ENCODE measurements at regions not wholly inside any gene's neighbourhood (a gene's known extent, or its start where the extent isn't known, plus 50 kb on each side); places are given as distances from the start of the nearest gene placed in this dataset.
"Not testable (repeated sequence)": the region's sequence is repeated elsewhere in the genome, so short reads cannot be mapped to it uniquely, and the experiment has no call there.

DNA sequence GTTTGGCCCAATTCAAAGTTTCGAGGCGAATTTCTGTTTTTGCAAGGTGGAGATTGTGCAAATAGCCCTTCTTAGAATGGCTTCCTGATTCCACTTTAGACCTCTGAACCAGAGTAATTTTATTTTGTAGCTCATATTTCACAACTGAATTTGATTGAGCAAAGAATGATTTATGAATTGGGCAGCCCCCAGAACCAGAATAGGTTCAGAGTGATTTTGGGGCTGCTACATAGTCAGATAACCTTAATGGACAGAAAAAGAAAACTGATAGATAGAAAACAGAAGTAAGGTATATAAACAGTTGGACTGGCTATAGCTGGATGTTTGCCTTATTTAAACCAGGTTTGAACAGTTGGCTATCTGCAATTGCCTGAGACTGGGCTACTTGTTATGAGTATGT is 156.6 kb downstream of the YIPF5 start:
- no peak for DNase-seq

DNA sequence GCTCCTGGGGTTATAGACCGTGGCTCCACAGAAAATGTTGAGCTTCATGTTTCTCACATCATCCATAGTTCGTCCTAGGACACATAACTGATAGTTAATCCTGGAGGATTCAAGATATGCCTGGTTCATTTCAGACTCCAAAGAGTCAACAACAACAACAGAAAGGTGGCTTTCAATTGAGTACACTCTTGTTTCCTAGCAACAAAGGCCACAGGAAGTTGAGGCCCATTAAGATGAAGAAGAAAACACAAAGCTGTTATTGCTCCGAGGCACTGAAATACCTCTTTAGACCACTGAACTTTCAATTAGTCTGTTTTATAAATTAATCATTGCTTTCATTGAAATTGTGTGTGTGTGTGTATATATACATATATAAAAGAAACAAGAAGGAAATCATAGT is 154.5 kb downstream of the YIPF5 start:
- no peak for DNase-seq

DNA sequence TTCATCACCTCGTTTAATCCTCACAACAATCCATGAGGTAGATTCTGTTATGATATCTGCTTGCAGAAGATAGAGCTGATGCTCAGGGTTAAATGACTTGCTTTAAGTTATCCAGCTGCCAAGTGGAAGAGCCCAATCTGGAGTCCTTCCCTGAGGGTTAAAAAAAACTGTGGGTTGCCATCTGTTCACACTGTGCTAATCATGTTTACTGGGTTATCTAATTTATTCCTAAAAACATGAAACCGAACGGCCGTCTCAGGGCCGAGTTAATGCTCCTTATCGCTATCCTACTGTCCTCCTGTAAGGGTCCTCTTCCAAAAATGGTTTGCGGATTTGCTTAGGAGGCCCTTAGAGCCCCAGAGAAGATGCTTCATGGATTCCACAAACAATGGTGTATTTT is 153.3 kb downstream of the YIPF5 start:
- no peak for DNase-seq

DNA sequence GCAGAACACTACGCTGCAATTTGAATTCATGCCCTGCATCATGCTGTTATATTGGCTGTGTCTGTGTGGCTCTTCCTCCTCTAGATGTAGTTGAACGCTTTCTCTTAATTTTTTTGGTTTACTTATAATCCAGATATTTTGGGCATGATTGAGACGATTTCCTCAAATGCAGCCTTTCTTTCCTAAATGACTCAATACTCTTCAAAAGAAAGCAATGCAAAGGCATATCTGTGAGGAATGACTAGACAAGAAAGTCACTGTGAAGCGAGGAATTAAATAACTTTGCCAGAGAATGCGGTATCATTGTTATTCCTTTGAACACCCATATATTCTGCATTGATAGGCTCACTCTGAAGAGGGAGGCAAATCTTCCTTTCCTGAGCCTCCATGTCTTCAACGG is 152.8 kb downstream of the YIPF5 start:
- no peak for DNase-seq

DNA sequence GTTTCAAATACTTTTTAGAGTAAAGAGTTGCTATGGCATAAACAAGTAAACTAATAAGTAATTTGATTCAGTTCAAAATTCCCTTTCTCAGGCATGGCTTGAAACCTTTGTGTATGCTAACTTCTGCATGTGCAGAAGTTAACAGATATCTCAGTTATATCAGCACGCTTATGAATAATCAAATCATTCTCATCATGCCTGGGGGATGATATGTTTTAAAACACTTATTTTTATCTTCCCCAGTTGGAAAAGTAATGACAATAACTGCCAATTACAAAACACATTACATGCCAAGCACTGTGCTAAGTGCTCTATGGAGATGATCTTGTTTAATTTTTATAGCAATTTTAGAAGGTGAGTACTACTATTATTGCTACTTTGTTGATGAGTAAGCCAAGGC is 146.4 kb downstream of the YIPF5 start:
- DNase-seq = no peak

DNA sequence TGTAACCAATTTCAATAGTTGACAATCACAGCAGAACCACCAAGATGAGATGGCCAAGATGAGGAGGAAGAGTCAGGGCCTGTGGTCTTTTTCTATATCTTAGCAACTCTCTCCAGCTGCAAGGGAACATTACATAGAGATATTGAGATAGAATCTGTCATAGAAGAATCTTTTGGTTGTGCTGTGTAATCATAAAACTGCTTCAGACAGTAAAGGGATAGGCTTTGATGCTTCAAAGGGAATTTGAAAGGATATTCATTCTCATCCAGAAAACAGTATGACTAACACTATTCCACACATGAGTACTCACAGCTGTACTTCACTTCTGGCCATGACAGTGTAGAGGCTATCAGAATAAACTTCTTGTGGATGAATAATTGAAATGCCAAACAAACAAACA is 145.9 kb downstream of the YIPF5 start:
- DNase-seq = no peak

DNA sequence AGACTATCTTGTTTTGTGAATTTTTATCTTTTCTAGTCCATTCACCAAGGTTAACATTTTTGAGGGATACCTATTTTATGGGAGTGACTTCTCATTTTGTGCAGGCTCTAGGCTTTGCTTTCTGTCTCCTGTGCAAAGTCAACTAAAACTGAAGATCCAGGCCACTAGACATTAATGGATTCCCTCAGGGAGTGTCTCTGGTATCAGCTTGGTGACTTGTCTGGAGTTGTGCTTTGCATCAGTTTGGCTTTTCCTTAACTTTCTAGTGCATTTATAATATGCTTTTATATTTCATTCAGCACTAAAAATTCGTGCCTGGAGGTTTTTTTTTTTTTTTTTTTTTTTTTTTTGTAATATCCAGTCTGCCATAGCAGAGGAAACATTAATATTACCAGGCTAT is 144.2 kb downstream of the YIPF5 start:
- DNase-seq = no peak

DNA sequence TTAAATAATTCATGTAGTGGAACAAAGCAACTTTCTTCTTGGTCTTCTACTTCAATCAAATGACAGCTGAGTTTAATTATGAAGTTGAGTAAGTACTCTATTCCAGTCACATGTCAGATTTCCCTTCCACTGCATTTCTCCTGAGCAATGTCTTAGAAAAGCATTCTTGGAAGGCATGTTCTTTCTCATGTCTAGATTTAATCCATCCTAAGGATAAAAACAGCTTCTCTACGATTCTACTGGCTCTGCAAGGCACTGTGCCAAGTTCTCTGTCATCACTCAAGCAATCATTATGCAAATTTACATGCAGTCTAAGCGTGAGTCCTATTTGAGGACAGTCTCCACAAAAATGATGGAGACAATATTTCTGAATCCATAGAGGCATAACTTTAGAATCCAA is 142.4 kb downstream of the YIPF5 start:
- no peak for DNase-seq

DNA sequence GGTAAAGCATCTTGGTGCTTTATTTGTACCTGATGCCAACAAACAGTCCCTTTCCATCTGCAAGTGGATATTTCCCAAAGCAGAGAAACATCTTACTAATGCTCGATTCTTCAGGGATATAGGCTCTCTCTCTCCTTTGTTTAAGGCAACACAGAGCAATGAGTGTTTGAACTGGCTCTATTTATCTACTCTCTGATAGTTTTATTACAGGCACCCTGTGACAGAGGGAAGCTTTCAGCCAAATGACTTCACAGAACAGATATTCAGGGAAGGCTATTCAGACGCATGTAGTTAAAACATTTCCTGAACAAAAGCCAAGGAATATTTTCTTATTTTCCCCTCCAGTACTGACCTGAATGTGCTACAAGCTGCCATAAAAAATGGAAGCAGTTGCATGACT is 141.8 kb downstream of the YIPF5 start:
- DNase-seq = no peak

DNA sequence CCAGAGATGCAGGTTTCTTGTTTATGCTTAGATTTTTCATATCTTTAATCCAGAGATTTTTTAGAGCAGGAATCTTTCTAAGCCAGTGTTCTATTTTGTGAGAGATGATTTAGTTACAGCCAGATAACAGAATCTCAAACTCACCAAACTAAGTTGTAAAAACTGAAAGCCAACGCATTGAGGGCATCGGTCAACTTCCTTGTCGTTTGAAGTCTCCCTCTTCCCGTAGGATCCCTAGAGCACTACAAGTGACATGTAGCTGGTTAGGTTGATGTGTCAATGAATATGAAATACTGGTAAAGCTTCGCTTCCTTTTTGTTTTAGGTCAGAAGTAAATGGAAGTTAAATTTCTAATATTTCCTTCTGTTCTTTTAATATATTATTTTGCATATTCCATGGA is 139.6 kb downstream of the YIPF5 start:
- DNase-seq = no peak

DNA sequence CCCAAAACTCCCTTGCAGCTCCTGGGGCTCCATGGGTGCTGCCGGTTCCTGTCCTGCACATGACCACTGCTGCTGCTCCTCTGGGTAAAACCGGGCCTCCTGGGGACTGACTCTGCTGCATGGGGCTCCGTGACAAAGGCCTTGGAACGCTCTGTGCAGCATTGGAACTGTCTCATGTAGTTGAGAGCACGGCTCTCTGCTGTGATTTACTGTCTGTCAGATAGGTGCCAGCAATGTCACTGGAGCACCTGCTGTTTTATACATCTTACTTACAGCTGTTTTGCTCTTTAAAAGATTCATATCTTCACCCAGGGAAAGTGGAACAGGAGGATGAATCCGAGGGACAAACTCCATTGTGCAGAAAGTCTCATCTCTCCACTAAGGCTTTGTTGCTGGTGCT is 138.1 kb downstream of the YIPF5 start:
- DNase-seq = no peak

DNA sequence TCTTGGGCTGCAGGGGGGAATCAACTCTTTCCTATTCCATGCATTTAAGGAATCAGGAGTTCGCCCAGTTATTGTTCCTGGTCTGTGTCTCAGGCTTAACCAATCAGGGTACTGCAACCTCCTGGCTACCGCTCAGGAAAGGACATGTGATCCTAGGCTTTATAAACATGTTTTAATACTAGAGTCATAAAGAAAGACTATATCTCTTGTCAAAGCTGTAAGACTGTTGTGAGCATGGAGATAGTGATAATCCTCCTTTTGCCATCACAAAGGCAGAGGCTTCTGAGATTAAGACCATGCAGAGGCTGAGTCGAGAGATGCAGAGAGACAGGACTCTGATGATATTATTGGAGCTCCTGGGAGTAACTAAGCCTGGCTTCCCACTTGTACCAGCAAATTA is 137.0 kb downstream of the YIPF5 start:
- no peak for DNase-seq

DNA sequence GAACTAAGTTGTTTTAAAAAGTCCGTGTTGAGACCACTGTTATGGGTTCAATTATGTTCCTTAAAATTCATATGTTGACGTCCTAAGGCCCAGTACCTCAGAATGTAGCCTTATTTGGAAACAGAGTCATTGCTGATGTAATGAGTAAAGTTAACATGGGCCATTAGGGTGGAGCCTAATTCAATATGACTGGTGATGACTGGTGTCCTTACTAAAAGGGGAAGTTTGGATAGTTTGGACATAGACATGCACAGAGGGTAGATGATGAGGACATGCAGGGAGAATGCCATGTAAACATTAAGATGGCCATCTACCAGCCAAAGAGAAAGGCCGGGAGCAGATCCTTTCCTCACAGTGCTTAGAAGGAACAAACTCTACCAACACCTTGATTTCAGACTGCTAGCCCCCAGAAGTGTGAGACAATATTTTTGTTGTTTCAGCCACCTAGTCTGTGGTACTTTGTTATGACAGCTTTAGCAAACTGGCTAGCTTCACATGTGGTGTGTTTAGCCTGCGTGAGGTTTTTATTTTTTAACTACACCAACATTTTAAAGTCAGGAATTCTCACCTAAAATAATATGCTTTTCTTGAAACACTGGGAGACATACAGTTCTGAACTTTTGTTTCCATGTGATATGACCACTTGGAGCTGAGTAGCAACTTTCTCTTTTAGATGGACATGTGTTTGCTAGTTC is 135.3 kb downstream of the YIPF5 start:
- no peak for DNase-seq

DNA sequence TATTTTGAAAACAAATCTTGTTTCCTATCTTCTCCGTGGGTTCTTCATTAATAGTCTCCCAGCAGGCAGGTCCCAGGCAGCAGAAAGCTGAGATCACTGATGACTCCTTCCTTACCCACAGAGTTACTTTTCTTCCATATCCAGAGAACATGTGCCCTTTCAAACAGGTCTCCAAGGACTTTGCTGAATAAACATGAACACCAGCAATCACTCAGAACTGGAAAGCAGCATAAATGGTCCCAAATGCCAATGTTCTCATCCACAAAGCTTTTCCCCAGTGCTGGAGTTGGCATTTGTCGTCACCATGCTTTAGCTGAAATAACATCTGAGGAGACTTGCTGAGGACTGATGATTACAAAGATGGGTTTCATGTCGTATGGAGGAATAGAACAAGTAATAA is 134.0 kb downstream of the YIPF5 start:
- DNase-seq = no peak

DNA sequence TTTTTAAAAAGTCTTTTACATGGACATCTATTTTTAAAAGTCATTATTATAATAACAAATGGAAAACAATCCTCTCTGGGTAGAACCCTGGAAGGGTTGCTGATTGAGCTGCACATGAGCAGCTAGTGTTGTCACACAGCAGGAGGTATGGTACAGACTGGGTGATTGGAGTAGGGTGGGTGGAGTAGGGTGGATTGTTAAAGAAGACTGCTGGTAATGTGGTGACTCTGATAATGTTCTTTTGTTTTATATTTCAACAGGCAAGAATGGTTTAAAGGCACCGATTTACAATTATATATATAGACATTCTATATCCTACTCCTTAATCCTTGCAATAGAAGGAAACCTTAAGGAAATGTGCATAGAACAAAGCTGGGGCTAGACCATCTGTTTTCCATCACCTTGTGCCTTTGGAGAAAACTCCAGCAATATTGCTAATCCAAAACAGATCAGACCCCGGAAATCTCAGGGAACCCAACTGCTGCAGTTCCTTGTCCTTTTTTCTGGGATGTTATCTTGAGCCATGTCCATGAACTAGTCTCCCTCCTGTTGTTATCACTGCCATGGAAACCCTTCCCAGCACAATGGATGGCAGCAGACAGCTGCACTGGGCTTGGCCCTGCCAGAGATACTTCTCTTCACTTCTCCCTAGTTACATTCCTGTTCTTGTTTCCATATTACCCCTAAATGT is 129.7 kb downstream of the YIPF5 start:
- no peak for DNase-seq

DNA sequence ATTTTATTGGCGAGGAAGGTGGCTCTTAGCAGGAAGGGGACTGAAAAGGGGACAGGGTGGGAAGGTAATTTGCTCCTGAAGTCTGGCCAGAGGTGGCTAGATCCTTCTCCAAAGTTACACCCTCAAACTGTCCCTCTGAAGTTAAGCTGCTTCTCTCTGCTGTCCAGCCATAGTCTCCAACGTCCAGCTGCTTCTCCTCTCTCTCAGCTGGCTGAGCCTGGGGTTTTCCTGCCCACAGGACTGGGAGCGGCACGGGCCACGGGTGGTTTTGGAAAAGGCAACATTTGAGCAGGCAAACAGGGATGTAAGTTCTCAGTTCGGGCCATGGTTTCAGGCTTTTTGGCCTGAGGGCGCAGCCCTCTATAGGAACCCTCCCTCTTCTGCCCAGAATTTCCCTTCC is 128.3 kb downstream of the YIPF5 start:
- DNase-seq = no peak

DNA sequence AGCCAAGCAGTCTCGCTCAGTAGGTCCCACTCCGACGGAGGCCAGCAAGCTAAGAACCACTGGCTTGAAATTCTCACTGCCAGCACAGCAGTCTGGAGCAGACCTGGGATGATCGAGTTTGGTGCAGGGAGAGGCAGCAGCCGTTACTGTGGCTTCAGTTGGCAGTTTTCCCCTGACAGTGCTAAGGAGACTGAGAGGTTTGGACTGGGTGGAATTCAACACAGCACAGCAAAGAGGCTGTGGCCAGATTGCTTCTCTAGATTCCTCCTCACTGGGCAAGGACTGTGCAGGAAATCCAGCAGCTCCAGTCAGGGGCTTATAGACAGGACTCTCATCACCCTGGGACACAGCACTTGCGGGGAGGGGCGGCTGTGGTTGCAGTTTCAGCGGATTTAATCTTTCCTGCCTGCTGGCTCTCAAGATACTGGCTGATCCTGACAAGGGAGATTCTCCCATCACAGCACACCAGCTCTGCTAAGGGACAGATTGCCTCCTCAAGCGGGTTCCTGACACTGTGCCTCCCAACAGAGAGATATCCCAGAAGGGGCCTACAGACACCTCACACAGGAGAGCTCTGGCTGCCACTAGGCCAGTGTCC is 122.1 kb downstream of the YIPF5 start:
- DNase-seq = no peak

DNA sequence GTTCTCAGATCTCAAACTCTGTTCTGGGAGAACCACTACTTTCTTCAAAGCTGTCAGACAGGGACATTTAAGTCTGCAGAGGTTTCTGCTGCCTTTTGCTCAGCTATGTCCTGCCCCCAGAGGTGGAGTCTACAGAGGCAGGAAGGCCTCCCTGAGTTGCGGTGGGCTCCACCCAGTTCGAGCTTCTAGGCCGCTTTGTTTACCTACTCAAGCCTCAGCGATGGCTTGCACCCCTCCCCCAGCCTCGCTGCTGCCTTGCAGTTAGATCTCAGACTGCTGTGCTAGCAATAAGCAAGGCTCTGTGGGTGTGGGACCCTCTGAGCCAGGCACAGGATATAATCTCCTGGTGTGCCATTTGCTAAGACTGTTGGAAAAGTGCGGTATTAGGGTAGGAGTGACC is 115.1 kb downstream of the YIPF5 start:
- not testable (repeated sequence) for DNase-seq

DNA sequence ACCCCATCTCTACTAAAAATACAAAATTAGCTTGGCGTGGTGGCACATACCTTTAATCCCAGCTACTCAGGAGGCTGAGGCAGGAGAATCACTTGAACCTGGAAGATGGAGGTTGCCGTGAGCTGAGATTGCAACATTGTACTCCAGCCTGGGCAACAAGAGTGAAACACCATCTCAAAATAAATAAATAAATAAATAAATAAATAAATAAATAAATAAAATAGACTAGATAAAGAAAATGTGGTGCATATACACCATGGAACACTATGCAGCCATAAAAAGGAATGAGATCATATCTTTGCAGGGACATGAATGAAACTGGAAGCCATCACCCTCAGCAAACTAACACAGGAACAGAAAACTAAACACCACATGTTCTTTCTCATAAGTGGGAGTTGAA is 110.4 kb downstream of the YIPF5 start:
- not testable (repeated sequence) for DNase-seq

DNA sequence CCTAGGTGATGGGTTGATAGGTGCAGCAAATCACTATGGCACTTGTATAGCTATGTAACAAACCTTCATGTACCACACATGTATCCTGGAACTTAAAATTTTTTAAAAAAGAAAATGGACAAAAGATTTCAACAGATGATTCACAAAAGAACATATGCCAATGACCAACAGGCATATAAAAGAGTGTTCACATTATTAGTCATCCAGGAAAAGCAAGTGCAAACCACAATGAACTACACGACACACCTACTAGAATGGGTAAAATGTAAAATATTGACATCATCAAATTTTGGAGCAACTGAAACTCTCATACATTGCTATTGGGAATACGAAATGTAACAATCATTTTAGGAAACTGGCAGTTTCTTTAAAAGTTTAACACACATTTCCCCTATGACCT is 109.9 kb downstream of the YIPF5 start:
- no peak for DNase-seq

DNA sequence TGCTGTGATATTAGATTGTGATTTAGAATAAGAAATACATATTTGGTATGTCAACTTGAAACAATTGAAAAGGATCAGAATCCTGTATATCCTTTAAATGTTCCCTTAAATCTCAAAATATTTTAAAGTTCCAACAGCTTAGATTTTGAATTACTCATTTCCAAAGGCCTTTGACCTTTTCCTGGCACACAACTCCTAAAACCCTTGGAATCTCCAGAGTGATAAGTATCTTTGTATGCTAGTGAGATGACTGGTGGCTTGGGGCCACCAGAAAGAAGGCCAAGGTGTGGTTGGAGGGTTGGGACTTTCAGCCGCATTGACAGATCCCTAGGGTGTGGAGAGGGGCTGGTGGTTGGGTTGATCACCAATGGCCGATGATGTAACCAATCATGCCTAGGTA is 104.7 kb downstream of the YIPF5 start:
- DNase-seq = no peak

DNA sequence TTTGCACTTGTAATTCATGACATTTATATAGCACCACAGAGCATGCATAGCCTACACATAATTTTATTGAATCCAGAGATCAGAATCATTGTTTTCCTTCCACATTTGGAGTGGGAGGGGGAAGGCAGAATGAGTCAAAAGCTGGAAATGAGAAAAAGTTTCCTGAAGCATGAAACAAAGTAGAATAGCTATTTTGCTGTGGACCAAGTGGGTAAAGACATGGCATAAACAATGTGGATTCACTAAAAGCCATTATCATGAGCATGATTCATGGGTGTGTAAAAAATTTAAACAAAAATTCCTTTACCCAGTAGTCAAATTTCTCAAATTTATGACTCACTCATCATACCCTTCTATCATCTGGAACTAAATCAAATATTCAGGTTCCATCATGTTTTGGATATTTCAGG is 97.9 kb downstream of the YIPF5 start:
- DNase-seq = no peak

DNA sequence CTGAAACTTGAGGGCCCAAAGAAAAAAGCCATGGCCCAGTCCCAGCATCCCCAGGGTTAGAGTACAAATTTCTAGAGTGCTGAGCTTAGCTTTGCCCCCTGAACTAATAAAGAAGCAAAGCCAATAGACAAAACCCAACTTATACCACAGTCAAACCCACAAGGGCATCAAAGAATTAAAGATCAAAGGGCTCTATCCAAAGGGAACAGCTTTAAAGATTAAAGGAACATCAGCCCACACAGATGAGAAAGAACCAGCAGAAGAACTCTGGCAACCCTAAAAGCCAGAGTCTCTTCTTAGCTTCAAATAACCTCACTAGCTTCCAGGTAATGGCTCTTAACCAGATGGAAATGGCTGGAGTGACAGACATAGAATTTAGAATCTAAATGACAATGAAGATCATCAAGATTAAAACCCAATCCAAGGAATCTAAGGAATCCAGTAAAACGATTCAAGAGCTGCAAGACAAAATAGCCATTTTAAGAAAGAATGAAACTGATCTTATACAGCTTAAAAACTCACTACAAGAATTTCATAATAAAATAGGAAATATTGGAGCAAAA is 93.9 kb downstream of the YIPF5 start:
- DNase-seq = no peak

DNA sequence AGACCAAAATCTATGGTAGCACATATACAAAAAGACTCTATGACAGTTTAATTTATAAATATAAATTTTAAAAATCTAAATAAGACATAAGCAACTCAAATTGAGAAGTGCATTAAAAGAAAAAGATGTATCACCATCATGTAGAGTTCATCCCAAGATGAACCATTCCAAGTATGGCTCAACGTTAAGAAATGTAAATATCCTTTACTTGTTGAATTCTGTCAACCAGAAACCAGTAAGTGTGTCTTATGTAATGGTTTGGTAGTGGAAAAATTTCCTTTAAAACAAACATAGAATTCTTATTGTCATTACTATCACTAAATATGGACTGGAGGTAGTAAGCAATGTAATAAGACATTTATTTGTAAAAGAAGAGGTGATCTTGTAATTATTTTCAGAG is 87.3 kb downstream of the YIPF5 start:
- DNase-seq = no peak
